ENCODE measurements at regions not wholly inside any gene's neighbourhood (a gene's known extent, or its start where the extent isn't known, plus 50 kb on each side); places are given as distances from the start of the nearest gene placed in this dataset.
"Not testable (repeated sequence)": the region's sequence is repeated elsewhere in the genome, so short reads cannot be mapped to it uniquely, and the experiment has no call there.

DNA sequence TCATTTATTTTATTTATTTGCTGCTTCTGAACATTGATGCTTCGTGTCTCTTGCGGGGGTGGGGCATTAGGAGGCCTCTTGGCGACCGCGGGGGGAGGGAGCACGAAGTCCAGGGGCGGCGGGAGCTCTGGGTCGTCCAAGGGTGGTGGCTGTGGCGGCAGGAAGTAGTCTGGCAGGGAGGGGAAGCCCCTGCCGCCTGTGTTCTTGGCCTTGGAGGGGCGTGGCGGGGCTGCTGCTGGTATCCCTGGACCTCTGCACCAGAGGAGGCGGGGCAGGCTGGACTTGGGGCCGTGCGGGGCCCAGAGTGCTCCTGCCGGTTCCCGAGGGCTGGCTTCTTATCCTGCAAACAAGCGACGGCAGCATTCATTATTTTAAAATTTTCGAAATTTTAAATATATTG lies 70.5 kb upstream of the ABI1 start:
- H3K4me3 ChIP-seq: peak overlapping the region; percentile 30

DNA sequence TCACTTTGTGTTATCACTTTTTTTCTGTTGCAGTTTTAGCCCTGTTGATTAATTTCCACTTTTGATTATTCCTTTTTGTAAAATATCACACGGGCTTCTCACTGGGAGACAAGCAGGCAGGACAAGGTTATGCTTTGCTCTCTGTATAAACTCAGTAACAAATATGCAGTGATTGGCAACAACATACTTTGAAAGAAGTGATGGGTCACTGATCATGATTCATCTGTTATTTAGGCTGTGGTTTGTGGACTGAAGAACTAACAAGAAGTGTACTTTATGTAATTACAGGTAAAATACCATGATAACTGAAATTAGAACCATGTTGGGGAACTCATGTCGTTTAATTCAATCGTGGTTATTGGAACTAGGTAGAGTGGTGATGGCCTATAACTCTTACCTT lies 62.1 kb upstream of the ABI1 start:
- WGBS: 78% methylated on average over 3 of the region's 3 CpGs
- not testable (repeated sequence) for H3K4me3 ChIP-seq

More for the DNA sequence above, 70.5 kb upstream of the ABI1 start:
- no peak overlapping the region for H3K27ac ChIP-seq
- peaks cover 5% of the 10 kb centered on the region for H3K4me1 ChIP-seq
- TF ChIP-seq POLR2A (IDR thresholded peaks at IDR 0.05) (no peak), EP300 (IDR thresholded peaks at IDR 0.05) (no peak), POLR2AphosphoS5 (IDR thresholded peaks at IDR 0.05) (no peak)
- TF ChIP-seq, protein P1, sequence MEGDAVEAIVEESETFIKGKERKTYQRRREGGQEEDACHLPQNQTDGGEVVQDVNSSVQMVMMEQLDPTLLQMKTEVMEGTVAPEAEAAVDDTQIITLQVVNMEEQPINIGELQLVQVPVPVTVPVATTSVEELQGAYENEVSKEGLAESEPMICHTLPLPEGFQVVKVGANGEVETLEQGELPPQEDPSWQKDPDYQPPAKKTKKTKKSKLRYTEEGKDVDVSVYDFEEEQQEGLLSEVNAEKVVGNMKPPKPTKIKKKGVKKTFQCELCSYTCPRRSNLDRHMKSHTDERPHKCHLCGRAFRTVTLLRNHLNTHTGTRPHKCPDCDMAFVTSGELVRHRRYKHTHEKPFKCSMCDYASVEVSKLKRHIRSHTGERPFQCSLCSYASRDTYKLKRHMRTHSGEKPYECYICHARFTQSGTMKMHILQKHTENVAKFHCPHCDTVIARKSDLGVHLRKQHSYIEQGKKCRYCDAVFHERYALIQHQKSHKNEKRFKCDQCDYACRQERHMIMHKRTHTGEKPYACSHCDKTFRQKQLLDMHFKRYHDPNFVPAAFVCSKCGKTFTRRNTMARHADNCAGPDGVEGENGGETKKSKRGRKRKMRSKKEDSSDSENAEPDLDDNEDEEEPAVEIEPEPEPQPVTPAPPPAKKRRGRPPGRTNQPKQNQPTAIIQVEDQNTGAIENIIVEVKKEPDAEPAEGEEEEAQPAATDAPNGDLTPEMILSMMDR (IDR thresholded peaks at IDR 0.05): no peak
- H3K27me3 ChIP-seq: no peaks in the 10 kb centered on the region
- no peak for DNase-seq (ENCODE audit: low spot score in 2 of 2)
- no peaks in the 10 kb centered on the region for H3K36me3 ChIP-seq
- H3K9me3 ChIP-seq: no peaks in the 10 kb centered on the region
- WGBS: 44% methylated on average over 21 of the region's 21 CpGs

DNA sequence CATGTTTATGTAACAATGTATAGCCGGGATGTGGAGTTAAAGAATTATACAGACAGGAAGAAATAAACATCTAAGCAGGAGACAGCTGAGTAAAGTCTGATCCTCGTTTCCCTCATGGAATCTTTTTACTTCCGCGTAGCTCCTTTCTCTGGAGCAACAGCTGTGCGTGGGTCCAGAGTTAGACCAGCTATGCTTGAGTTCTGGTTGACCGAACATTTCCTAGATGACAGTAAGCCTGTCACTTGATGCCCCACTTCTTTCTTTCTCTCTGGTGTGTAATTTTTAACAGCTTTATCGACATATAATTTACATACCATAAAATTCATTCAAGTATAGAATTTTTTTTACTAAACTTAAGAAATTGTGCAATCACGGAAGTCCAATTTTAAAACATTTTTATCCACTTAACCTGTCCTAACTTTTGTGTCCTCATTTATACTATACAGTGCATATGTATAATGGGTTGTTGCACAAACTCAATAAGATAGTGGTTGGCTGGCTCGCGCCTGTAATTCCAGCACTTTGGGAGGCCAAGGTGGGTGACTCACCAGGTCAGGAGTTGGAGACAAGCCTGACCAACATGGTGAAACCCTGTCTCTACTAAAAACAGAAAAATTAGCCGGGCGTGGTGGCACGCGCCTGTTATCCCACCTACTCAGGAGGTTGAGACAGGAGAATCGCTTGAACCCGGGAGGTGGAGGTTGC lies 58.5 kb upstream of the ABI1 start:
- H3K36me3 ChIP-seq; H3K4me3 ChIP-seq; DNase-seq (ENCODE audit: low spot score in 2 of 2); H3K4me1 ChIP-seq; H3K27me3 ChIP-seq; H3K9me3 ChIP-seq; H3K27ac ChIP-seq: not testable (repeated sequence)
- WGBS: 81% methylated on average over 16 of the region's 16 CpGs

More for the DNA sequence above, 62.1 kb upstream of the ABI1 start:
- H3K4me1 ChIP-seq; DNase-seq (ENCODE audit: low spot score in 2 of 2); H3K9me3 ChIP-seq; H3K27me3 ChIP-seq; H3K36me3 ChIP-seq; H3K27ac ChIP-seq: not testable (repeated sequence)

DNA sequence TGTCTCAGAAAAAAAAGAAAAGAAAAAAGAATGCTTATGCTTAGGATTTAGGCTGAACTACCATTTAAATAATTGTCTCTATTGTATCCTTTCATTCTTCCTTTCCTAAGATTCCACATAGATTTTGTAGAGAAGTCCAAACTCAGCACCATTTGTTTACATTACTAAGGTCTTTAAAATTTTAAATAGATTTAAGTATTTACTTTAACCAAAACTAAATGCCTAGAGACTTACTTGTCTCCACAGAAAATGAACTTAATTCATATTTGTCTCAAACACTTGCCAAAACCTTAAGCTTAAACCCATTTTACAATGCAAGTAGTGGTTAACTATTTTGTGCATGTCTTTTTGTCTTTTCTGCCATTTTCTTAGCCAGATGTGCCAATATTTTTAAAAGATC lies 54.1 kb upstream of the ABI1 start:
- H3K27me3 ChIP-seq: no peaks in the 10 kb centered on the region
- no peaks in the 10 kb centered on the region for H3K9me3 ChIP-seq
- TF ChIP-seq POLR2AphosphoS5 (IDR thresholded peaks at IDR 0.05): no peak
- TF ChIP-seq EP300 (IDR thresholded peaks at IDR 0.05): no peak
- TF ChIP-seq POLR2A (IDR thresholded peaks at IDR 0.05): no peak
- TF ChIP-seq, protein P1 (IDR thresholded peaks at IDR 0.05): no peak
- H3K4me1 ChIP-seq: no peaks in the 10 kb centered on the region
- no peak overlapping the region for H3K4me3 ChIP-seq
- no peak overlapping the region for H3K27ac ChIP-seq
- H3K36me3 ChIP-seq: no peaks in the 10 kb centered on the region
- DNase-seq (ENCODE audit: low spot score in 2 of 2): no peak

DNA sequence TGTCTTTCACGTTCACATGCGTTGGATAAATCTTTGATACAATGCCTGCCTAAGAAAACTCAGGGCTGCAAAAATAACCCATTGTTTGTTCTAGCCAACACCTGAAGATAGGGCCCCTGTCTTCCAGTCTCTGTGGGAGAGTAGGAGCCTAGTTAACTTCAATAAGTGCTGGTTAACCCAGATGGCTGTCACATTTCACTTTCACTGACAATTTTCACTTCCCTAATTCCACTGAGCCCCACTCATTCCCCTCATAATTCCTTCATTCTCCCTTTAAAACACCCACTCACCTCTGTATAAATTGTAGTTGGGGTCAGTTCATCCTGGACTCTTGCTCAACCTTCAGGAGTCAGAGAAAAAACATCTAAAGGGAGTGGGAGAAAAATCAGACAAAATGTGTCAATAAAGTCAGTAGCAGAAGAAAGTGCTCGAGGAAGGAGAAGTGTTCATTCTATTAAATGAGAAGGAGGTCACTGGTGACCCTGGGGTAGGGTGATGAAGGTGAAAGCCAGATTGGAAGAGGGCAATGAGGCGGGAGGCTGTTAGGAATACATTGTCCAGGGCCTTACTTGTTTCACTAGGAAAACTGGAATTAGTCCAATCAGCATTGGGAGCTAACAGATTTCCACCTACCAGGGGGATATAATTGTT lies 51.2 kb upstream of the ABI1 start:
- WGBS: 80% methylated on average over 4 of the region's 4 CpGs
- H3K4me3 ChIP-seq: no peak overlapping the region
- no peaks in the 10 kb centered on the region for H3K27me3 ChIP-seq
- no peaks in the 10 kb centered on the region for H3K36me3 ChIP-seq
- DNase-seq (ENCODE audit: low spot score in 2 of 2): no peak
- no peaks in the 10 kb centered on the region for H3K4me1 ChIP-seq
- no peaks in the 10 kb centered on the region for H3K9me3 ChIP-seq
- no peak for TF ChIP-seq POLR2A (IDR thresholded peaks at IDR 0.05)
- TF ChIP-seq, protein P1 (IDR thresholded peaks at IDR 0.05): no peak
- TF ChIP-seq EP300 (IDR thresholded peaks at IDR 0.05): no peak
- TF ChIP-seq POLR2AphosphoS5 (IDR thresholded peaks at IDR 0.05): no peak
- H3K27ac ChIP-seq: no peak overlapping the region

All from suprapubic skin (tissue), 4 donors.